ENCODE measurements at regions not wholly inside any gene's neighbourhood (a gene's known extent, or its start where the extent isn't known, plus 50 kb on each side); places are given as distances from the start of the nearest gene placed in this dataset.
"Not testable (repeated sequence)": the region's sequence is repeated elsewhere in the genome, so short reads cannot be mapped to it uniquely, and the experiment has no call there.

DNA sequence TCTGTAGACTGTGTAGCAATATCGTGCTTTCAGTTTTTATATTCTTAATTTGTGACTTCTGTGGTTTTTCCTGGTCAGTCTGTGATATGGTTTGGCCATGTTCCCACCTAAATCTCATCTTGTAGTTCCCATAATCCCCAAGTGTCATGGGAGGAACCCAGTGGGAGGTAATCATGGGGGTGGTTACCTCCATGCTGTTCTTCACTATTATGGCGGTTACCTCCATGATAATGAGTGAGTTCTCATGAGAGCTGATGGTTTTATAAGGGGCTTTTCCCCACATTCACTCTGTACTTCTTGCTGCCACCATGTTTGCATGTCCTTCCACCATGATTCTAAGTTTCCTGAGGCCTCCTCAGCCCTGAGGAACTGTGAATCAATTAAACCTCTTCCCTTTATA lies 169.8 kb downstream of the LEPR start:
- DNase-seq (ENCODE audit: low spot score): no peak

DNA sequence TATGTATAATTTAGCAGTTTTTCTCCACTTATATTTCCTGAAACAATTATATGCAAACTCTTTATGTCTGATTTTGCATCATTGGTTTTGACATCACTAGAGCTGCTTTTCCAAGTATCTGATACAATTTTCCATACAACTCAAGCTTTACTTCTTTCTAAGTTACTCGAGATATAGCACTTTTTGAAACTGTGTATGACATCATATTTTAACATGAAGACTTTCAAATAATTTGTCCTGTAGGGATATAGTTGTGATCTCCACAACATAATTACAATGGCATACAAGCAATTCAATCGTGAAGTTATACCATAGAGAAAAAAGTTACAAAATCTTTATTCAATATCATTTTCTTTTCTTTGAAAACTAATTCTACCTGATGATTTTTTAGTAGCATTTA lies 173.0 kb downstream of the LEPR start:
- DNase-seq (ENCODE audit: low spot score): no peak

DNA sequence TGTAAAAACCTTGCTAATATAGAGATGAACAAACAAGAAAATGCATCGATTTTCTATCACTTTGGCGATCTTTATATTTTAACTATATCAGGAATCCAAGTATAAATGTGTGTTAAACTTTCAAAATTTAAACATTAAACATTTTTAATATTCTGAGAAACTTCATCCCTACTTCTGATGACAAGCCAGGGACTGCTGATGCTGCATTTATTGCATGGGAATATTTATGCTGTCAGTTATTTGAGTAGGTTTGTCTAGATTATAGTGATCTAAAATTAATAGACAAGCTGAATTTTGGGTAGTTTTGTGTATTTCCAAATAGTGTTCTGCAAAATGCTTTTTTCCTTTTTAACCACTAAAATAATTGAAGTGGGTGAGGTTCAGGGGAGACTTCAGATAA lies 175.3 kb downstream of the LEPR start:
- DNase-seq (ENCODE audit: low spot score): no peak

DNA sequence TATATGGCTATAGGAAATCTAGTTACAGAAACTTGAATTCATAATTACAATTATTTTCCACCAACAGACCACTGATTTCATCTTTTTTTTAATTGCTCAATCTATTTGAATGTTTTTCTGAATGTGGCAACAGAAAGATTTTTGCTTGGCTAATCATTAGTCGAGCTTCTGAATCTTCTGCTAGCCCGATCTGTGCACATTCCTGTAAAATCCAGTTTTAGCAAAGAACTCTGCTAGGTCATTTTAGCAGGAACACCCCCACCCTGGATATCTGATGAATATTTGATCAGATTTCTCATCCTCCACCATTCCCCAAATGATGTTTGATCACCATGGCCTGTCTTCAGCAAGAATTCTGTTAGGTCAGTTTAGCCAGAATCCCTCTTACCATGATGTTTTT lies 176.3 kb downstream of the LEPR start:
- no peak for DNase-seq (ENCODE audit: low spot score)

DNA sequence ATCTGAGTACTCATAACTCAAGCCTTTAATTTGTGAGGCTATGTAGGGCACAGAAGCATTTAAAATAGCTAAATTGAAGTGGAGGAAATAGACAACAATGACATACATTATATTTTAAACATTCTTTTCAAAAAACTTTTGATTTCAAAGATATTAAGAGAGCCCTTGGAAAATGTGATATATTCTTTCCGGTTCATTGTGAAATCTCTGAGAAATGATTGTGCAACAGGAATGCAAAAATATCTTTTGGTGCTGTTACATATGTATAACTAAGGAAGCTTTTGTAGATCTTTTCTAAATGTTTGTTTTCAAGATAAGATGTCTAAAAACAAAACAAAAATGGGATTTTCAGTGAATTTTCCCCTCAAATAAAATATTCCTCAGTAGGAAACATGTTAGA lies 185.2 kb downstream of the LEPR start:
- DNase-seq (ENCODE audit: low spot score): no peak

DNA sequence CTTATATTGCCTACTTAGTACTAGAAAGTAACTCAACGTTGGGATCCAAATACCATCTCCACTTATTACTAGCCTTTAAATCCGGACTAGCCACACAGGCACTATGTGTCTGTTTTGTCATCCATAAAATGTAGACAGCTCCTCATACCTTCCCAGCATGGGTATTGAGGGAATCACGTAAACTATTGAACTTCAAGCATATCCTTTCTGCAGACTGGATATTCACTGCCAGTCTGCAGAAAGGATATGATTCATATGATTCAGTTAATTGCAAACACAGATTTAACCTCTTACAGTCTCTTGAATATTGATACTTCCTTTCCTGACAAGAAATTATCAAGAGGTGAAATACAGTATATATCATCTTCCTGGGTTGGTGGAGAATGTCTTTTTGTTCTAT lies 186.0 kb downstream of the LEPR start:
- no peak for DNase-seq (ENCODE audit: low spot score)

DNA sequence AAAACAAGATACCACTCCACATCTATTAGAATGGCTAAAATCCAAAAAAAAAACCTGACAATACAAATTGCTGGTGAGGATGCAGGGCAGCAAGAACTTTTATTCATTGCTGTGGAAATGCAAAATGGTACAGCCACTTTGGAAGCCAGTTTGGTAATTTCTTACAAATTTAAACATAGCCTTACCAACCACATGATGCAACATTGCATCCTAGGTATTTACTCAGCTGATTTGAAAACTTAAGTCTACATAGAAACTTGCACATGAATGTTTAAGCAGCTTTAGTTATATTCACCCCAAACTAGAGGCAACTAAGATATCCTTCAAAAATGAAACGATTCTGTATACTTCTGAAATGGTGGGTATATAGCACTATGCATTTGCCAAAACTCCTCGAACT lies 178.8 kb upstream of the PDE4B start:
- no peak for DNase-seq (ENCODE audit: low spot score)

DNA sequence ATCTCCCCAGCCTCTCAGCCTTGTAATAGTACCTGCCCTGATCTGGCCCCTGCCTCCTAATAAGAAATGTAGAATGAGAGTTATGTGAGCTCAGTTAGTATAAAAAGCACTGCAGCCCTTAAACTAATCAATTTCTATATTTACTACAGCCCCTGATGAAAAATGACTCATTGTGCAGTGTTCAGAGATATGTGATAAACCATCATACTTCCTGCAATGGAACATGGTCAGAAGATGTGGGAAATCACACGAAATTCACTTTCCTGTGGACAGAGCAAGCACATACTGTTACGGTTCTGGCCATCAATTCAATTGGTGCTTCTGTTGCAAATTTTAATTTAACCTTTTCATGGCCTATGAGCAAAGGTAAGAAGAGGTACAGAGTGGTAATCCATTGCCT lies 176.8 kb upstream of the PDE4B start:
- no peak for DNase-seq (ENCODE audit: low spot score)

DNA sequence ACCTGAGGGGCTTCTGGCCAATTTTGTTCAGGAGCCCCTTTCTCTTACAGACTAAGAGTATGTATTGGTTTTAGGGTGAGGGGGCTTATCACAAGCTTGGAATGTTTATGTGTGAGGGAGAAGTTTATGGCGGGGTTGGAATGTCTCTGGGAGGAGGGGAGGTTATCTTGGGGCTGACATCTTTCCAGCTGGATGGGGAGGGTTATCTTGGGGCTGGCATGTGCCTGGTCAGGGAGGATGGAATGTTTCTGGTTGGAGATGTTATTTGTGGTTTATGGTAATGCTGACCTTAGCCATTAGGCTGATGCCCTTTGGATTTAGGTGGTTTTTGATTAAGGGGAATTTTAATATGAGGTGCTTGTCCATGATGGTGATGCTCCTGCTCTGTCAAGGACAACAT lies 171.0 kb upstream of the PDE4B start:
- DNase-seq (ENCODE audit: low spot score): not testable (repeated sequence)

DNA sequence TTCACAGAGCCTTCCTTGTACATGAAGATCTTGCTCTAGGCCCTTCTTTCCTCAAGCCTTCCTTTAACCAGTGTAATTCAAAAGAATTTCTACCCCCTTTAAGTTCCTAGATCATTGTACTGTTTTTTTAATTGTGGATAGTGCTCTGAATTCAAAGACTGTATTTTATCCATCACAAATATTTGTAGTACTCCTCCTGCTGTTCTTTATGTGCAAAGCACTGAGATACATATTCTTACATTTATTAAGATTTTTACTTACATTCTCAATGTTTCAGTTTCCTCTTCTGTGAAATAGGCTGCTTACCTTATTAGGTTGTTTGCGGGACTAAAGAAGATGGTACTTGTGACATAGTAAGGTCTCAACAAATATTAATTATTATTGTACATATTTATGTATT lies 168.8 kb upstream of the PDE4B start:
- no peak for DNase-seq (ENCODE audit: low spot score)

DNA sequence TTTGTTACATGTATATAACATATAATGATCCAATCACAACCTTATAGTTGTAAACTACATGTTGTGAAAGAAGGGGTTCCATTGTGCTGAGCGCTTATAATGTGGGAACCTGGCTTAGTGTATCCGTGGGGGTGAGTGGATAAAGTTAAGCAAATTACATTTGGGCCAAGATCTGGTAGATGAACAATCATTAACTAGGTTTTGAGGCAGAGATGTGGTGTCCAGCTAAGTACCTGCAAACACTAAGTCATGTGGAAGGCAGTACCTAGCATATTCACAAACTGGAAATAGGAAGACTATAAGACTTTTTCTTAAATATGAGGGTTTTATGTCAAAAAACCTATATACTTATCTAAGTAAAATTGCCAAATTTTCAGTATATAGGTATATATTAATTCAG lies 167.2 kb upstream of the PDE4B start:
- DNase-seq (ENCODE audit: low spot score): no peak

DNA sequence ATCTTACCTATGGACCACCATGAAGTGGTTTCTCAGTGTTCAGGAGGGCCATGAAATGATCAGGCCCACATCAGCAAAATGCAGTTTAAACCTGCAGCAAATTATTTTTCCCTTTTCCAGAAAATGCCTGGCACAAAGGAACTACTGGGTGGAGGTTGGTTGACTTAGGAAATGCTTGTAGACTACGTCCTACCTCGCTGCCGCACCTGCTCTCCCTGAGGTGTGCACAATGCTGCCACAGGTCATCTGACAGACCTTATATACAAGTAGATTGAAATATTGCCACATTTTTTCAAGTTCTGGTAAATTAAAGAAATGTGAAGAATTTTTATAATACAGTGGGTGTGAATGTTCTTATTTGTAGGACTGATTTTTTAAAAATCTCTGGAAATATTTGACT lies 166.7 kb upstream of the PDE4B start:
- no peak for DNase-seq (ENCODE audit: low spot score)

DNA sequence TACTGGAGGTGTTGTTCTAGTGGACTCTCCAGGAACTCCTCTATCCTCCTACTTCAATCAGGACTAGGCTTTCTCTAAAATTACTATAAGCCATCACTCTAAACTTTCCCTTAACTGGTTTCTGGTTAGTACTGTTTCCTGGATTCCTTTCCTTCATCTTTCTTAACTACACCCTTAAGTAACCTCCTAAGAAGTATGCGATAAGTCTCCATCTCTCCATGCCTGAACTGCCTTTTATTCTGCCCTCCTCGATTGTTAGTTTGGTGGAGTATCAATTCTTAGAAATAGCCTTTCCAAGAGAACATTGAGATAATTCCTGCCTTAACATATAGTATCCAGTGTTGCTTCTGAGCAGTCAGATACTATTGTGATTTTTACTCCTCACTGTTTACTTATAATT lies 162.9 kb upstream of the PDE4B start:
- DNase-seq (ENCODE audit: low spot score): no peak

DNA sequence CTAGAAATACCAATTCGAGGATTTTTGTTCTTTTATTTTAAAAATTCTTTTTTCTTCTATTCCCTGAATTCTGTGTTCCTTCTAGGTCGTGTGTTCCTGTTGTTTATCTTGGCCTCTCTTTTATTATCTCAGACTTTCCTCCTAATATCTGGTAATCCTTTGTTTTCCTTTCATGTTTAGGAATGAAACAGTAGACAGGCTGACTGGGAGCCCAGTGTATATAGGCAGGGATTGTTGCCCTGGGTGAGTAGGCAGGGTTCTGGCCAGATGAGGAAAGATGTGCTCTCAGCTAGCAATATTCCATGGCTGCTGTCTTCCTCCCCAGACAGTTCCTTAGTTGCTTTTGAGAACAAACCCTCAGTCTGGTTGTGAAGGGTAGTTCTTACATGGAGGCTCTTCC lies 161.8 kb upstream of the PDE4B start:
- no peak for DNase-seq (ENCODE audit: low spot score)

DNA sequence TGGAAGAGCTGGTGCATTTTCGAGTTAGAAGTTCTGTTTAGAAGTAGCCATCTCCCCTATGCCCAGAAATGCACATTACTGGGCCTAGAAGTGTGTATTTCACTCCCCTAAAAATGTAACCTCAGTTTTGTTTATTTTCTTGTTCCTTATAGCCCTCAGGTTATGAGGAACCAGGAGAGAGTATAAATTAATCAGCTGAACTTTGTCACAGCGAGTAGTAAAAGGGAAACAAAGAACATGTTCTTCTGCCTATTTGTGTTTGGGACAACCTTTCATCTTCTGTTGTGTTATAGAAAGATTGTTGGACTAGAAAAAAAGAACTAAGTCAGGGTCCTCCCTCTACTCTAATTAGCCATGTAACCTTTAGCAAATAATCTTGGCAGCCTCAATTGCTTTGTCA lies 160.5 kb upstream of the PDE4B start:
- DNase-seq (ENCODE audit: low spot score): no peak

DNA sequence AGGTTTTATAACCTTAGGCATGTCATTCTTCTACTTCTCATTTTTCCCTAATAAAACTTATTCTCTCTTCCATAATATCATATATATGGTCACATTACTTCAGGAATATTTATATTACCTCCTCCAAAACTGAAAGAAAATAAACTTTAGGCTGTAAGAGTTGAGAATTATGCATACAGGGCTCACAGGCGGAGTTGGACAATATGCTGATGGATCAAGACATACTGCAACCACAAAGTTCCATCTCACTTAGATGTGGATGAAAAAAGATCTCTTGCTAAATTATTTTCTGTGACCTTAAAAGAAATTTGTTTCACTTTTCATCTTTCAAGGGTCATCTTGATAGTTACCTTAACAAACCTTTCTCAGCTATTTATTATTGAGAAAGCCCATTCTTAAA lies 152.6 kb upstream of the PDE4B start:
- DNase-seq (ENCODE audit: low spot score): no peak

DNA sequence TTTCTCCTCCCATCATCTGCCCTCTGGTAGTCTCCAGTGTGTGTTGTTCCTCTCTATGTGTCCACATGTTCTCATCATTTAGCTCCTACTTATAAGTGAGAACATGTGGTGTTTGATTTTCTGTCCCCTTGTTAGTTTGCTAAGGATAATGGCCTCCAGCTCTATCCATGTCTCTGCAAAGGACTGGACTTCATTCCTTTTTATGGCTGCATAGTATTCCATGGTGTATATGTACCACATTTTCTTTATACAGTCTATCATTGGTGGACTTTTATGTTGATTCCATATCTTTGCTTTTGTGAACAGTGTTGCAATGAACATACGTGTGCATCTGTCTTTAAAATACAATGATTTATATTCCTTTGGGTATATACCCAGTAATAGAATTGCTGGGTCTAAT lies 143.5 kb upstream of the PDE4B start:
- not testable (repeated sequence) for DNase-seq (ENCODE audit: low spot score)

DNA sequence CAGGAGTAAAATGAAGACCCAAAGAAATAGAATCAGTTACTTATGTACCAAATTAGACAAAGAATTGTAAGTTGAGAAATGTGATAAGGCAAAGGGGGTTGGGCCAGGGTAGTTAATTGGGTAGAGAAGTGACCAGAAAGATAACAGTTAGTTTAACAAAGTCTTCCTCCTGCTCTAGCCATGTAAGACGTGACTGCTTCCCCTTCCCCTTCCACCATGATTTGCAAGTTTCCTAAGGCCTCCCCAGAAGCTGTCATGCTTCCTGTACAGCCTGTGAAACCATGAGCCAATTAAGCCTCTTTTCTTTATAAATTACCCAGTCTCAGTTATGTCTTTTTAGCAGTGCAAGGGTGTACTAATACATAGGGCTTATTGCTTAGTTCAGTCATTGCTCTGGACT lies 142.0 kb upstream of the PDE4B start:
- no peak for DNase-seq (ENCODE audit: low spot score)

DNA sequence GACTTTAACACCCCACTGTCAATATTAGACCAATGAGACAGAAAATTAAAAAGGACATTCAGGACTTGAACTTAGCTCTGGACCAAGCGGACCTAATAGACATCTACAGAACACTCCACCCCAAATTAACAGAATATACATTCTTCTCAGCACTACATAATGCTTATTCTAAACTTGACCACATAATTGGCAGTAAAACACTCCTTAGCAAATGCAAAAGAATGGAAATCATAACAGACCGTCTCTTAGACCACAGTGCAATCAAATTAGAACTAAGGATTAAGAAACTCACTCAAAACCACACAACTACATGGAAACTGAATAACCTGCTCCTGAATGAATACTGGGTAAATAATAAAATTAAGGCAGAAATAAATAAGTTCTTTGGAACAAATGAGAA lies 138.2 kb upstream of the PDE4B start:
- DNase-seq (ENCODE audit: low spot score): not testable (repeated sequence)

DNA sequence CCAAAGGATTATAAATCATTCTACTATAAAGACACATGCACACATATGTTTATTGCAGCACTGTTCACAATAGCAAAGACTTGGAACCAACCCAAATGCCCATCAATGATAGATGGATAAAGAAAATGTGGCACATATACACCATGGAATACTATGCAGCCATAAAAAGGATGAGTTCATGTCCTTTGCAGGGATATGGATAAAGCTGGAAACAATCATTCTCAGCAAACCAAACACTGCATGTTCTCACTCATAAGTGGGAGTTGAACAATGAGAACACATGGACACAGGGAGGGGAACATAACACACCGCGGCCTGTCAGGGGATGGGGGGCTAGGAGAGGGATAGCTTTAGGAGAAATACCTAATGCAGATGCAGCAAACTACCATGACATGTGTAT lies 135.1 kb upstream of the PDE4B start:
- not testable (repeated sequence) for DNase-seq (ENCODE audit: low spot score)

DNA sequence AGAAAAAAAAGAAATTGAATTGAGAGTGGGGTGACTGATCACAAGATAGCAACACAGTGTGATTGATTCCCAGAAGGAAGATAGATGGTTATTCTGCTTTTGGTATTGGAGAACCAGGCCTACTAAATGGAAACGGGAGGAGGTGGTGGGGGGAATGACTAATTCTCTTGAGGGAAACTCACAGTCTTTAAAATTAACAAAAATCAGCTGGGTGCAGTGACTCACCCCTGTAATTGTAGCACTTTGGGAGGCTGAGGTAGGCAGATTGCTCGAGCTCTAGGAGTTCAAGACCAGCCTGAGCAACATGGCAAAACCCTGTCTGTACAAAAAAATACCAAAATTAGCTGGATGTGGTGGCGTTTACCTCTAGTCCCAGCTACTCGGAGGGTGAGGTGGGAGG lies 134.6 kb upstream of the PDE4B start:
- no peak for DNase-seq (ENCODE audit: low spot score)

DNA sequence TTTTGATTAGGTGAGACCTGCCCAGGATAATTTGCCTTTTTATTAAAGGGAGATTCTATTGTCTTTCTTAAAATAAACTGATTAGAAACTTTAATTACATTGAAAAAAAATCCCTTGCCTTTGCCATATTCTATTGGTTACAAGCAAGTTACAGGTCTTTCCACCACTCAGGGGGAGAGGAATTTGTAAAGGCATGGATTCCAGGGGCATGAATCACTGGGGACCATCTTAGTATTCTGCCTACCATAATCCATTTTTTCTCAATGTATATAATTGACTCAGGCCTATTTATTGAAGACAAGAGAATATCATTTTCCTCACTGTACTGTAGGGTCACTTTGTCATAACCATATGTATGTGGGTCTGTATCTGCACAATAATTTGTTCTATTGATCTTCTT lies 124.3 kb upstream of the PDE4B start:
- no peak for DNase-seq (ENCODE audit: low spot score)

DNA sequence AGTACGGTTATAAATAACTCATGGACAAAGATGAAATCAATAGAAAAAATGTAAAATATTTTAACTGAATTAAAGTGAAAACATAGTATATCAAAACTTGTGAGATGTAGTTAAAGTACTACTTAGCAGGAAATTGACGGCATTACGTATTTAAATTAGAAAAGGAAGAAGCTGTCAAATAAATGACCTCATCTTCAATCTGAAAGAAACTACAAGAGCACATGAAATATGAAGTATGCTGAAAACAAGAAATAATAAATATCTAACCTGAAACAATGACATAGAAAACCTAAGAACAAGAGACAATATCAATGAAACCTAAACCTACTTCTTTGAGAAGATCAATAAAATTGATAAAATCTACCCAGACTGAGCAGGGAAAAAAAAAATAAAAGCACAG lies 122.2 kb upstream of the PDE4B start:
- DNase-seq (ENCODE audit: low spot score): no peak

DNA sequence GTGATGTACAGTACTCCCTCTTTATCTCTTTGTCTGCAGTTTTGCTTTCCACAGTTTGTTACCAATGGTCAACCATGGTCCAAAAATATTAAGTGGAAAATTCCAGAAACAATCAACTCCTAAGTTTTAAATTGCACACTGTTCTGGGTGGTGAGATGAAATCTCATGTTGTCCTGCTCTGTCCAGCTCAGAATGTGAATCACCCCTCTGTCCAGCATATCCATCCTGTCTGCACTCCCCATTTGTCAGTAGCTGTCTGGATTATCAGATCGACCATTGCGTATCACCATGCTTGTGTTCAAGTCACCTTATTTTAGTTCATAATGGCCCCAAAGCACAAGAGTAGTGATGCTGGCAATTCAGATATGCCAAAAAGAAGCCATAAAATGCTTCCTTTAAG lies 118.2 kb upstream of the PDE4B start:
- DNase-seq (ENCODE audit: low spot score): no peak

DNA sequence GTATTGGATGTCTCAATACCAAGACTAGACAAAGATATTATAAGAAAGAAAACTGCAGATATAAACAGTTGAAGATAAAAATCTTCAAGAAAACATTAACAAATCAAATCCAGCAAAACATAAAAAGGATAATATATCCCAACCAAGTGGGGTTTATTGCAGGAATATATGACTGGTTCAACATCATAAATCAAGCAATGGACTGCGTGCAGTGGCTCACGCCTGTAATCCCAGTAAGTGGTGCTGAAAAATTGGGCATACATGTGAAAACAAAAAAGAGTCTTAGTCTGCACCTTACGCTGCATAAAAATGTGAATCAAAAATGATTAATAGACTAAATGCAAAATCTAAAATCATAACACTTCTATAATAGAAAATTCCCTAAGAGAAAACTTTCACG lies 112.9 kb upstream of the PDE4B start:
- no peak for DNase-seq (ENCODE audit: low spot score)

DNA sequence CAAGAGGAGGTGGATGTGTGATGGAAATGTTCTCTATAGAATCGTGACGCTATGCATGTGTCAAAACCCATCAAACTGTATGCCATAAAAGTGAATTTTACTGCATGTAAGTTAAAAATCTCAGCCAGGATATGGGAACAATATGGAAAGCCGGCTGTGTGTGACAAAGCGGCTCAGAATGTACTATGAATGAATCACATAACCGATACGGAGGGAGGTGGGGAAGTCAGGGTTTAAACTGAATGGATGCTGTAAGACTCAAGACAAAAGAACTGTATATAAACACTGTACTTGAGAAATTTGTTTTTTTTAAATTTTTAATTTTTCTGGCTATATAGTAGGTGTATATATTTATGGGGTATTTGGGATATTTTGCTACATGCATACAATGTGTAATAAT lies 111.6 kb upstream of the PDE4B start:
- DNase-seq (ENCODE audit: low spot score): no peak

All from D341Med (cell line).